GM18858 (cell line): ENCODE measurements at regions not wholly inside any gene's neighbourhood (a gene's known extent, or its start where the extent isn't known, plus 50 kb on each side); places are given as distances from the start of the nearest gene placed in this dataset.
"Not testable (repeated sequence)": the region's sequence is repeated elsewhere in the genome, so short reads cannot be mapped to it uniquely, and the experiment has no call there.

Experiments used
- ATAC-seq: cut with Tn5 transposase; IDR thresholded peaks from one replicate; pipeline ENCODE4 v1.9.1; 2021; ENCODE audit not compliant: unreplicated experiment

DNA sequence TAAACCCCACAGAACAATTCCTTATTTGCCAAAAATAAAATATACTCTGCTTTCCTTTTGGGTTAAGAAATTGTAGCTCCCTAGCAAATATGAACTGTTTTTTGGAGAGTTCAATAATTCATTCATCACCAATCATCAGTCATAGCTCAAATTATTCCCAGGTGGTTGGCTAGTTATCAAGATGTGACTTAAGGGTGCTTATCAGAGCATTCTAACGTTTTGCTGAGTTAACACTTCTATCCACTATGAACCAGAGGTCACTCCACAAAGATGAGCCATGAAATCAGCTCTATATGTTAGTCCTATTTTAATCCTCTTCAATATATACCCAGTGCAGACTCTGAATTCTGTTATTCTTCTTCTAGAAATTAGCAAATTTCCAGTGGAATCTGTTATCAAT, 379.1 kb downstream of the TENT5A start:
- no peak for ATAC-seq

DNA sequence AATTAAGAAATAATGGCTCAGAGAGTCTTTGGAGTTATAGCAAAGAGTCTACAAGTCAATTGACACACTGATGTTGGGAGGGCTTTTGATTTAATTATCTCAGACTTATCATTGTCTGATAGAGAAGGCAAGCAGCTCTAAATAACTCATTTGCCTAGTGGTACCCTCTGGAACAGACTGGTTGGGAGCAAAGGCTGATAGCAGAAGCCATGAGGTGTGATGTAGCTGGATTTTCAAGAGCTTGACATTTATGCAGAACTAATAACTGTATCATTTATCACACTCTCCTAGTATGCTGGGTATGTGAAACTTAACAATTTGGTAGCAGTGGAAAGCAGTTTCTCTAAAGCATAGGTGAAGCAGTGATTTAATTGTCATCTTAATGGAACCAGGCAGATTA, 380.6 kb downstream of the TENT5A start:
- ATAC-seq, result no peak

DNA sequence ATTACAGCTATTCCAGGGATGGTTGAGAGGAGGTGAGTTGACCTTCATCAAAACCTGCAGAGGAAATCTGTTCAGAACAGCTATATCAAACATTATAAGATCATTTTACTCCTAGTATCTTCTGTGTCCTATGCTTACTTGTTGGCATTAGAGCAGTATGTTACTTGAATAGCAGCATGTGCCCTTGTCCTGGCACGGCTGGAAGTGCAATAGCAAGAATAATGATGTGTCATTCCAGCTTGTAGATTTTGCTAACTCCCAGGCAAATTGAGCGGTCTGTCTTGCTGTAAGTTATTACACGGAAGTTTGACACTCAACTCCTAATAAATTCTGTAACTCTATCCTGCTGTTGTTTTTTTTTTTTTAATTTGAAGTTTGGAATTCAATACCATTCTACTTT, 385.5 kb downstream of the TENT5A start:
- ATAC-seq, result no peak

GRCh38 chr6:81362246-81362645, 390.2 kb downstream of the TENT5A start:
- ATAC-seq, result no peak

GRCh38 chr6:81353262-81353661, 399.2 kb downstream of the TENT5A start:
- no peak for ATAC-seq

DNA sequence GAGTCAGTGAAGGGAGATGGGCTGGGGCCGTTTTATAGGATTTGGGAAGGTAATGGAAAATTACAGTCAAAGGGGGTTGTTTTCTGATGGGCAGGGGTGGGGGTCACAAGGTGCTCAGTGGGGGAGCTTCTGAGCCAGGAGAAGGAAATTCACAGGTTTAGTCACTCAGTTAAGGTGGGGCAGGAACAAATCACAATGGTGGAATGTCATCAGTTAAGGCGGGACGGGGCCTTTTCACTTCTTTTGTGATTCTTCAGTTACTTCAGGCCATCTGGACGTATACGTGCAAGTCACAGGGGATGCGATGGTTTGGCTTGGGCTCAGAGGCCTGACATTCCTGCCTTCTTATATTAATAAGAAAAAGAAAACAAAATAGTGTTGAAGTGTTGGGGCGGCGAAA, 408.5 kb downstream of the TENT5A start:
- not testable (repeated sequence) for ATAC-seq

DNA sequence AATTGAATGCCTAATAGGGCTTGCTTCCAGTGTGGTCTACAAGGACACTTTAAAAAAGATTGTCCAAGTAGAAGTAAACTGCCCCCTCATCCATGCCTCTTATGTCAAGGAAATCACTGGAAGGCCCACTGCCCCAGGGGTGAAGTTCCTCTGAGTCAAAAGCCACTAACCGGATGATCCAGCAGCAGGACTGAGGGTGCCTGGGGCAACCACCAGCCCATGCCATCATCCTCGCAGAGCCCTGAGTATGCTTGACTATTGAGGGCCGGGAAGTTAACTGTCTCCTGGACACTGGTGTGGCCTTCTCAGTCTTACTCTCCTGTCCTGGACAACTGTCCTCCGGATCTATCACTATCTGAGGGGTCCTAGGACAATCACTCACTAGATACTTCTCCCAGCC, 411.5 kb downstream of the TENT5A start:
- ATAC-seq, result no peak

DNA sequence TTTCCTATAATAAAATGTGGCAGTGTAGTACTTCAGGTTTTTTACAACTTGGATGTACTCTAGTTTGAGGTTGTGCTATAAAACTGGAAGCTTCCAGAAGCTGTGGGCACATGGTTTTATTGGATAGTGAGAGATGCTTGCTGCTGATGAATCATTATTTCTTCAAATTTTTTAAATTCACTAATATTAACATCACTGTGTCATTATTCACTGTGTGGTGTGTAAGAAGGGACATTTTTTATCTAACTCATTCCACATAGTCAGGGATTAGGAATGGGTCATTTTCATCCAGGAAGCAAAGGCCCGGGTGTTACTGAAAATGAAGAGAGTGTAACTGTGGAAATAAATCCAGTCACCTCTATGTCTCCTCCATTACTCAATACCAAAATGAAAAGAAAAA, 421.0 kb downstream of the TENT5A start:
- no peak for ATAC-seq

DNA sequence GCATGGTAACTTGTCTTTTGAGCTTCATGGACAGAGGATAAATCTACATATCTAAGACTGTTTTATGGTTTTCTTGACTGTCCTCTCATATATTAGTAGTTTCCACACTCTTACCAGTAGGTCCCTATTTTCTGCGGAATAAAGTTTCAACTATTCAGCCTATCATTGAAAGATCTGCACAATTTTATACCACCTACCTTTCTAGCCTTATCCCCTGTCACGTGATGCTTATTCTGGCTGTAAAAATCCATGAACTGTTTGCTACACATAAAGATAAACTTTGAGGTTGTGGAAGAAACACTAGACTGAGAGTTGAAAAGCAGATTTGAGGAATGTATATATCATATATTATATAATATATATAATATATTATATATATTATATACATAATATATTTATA, 423.8 kb downstream of the TENT5A start:
- ATAC-seq, result no peak

- ATAC-seq, result no peak
These were observed 425.5 kb downstream of the TENT5A start for GRCh38 chr6:81326881-81327561.

DNA sequence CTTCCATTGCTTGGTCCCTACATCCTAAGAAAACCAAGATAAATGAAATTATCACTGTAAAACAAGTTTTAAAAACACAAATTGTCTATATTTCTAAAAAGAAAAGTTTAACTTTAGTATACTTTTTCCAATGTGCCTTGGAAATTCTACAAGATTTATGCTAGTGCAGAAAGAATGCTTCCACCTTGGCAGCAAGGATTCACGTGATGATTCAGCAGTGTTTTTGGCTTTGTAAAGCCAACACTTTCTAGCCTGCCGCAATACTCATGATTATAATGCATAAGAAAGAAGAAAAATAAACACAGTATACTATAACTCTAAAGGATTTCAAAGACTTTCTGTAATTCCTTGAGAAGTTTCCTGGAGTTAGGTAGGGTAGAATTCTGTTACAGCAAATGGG, 442.7 kb downstream of the TENT5A start:
- no peak for ATAC-seq

- ATAC-seq, result no peak
These were observed 443.8 kb downstream of the TENT5A start for GRCh38 chr6:81308577-81309279.

- ATAC-seq, result no peak
These were observed 444.7 kb downstream of the TENT5A start for GRCh38 chr6:81307651-81308214.

- no peak for ATAC-seq
These were observed 448.0 kb downstream of the TENT5A start for GRCh38 chr6:81304466-81304865.

DNA sequence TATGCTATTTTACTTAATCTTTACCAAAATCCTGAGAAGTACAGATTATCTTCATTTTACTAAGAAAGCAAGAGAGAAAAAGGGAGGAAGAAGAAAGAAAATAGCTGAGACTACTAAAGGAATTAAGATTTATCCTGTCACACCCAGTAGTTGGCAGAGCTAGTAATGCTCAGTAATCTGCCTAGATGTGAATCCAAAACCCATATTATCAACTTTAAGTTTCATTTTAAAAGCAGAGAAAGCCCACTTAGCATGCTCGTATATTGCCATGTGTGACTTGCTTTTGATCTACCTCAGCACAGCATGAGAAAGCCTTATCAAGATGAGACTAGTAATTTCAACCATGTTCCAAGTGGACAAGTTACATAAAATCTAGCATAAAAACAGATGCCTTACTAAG, 451.5 kb downstream of the TENT5A start:
- ATAC-seq, result no peak

DNA sequence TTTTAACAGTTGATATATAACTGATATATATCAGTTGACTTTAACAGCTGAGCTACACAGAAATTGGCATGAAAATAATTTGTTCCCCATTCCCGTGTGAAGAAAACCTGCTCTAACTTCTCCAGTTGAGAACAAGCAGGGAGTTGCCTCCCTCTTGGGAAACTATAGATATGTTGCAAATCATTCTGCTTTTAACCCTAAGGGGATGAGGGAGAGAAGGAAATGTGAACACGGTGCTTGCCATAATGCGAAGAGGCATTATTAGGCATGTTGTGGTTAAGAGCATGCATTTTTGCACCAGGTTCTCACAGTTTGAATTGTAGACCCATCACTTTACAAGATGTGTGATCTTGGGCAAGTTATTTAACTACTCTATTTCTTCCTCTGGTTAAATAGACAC, 453.7 kb downstream of the TENT5A start:
- ATAC-seq, result no peak

GRCh38 chr6:81295310-81295709, 457.2 kb downstream of the TENT5A start:
- ATAC-seq, result no peak

DNA sequence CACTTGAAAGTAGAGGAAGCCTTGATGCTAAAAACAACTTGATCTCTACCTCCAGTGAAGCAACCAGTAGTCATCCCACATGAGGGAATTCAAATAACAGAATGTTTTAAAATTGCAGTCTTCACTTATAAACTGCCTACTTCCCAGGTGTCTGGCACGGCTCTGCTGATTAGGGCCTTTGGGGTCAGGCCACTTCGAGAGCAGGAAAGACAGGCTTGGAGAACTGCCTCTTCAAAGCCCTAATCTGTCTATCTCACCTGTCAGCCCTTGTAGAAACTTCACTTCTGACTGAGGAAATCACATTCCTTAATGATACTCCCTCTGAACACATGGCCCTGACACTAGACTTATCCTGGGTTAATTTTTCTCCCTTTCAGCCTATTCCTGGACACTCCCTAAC, 458.6 kb downstream of the TENT5A start:
- no peak for ATAC-seq

DNA sequence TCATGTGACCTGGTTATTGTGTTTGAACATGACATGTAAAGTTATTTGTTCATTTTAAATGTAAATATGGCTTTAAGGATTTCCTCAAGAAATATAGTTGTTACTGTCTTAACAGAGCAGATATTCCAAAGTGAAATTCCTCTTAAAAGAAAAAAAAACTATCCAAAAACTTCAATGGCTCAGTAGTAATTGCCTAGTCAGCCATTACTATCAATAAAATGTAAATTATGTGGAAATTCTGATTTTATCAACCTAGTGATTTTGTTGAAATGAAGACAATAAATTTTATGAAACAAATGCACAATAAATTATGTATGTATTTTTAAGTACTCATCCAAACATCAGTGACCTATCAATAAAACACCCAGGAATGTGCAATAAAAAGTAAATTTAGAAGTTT, 463.3 kb downstream of the TENT5A start:
- ATAC-seq, result no peak

- ATAC-seq, result no peak
These were observed 487.4 kb downstream of the TENT5A start for GRCh38 chr6:81265106-81265505.

GRCh38 chr6:81263531-81264168, 488.8 kb downstream of the TENT5A start:
- ATAC-seq, result no peak

DNA sequence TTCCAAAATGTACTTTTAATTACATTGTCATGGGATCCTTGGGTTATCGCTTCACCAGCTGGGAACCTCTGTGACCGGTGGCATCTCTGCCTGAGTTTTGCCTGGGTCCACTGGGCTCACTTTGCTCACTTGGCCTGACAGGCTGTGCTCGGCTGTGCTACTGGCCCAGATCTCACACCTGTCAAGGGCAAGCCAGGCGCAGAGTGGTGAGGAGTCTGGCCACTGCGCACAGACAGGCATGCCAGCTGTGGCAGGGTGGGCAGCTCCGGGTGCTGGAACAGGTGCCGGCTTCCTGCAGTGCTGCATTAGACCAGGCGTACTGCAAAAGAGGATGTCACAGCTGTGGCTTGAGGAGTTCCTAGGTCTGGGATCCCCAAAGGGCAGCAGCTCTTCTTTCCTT, 489.8 kb downstream of the TENT5A start:
- ATAC-seq, result no peak
